HG02840 (cell line): ENCODE measurements at regions not wholly inside any gene's neighbourhood (a gene's known extent, or its start where the extent isn't known, plus 50 kb on each side); places are given as distances from the start of the nearest gene placed in this dataset.
"Not testable (repeated sequence)": the region's sequence is repeated elsewhere in the genome, so short reads cannot be mapped to it uniquely, and the experiment has no call there.

Experiments
- ATAC-seq: cut with Tn5 transposase; IDR thresholded peaks from one replicate; pipeline ENCODE4 v1.9.1; 2021; ENCODE audit warnings: mild to moderate bottlenecking, moderate library complexity, moderate number of reproducible peaks; ENCODE audit not compliant: unreplicated experiment, low FRiP score

DNA sequence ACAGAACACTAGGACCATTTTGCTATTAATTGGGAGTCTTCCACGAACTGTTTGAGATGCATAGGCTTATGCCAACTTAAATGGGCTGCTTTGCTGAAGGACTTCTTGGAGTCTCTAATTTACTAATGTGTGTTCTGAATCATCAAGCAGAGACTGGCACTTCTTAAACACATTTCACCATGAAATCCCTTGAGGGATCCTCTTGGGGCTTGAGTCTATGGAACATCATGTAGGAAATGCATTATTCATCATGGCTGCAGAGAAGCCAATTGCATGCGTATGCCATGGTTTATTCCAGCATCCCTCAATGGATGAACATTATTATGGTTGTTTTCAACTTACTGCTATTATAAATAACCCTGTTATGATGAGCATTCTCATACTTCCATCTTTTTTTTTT is 73.4 kb downstream of the FGD2 start:
- ATAC-seq: no peak

DNA sequence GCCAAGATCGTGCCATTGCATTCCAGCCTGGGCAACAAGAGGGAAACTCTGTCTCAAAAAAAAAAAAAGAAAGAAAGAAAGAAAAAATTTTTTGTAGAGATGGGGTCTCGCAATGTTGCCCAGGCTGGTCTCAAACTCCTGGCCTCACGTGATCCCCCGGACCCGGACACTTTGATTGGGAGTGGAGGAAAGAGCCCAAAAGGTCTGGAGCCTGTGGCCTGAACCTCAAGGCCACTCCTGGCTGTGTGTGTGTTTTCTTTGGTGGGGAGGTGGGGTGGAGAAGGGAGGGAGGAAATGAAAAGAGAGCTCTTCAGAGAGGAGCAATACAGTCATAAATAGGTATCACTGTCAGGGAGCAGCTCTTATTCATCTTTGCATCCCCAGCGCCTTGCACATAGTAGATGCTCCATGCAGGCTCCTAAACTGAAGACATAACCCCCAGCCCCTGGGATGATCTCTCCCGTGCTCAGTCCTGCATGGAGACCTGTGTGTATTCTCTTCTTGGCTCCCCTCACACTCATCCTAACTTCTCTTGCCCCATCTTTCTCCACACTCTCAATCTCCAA is 75.7 kb downstream of the FGD2 start:
- ATAC-seq: no peak

DNA sequence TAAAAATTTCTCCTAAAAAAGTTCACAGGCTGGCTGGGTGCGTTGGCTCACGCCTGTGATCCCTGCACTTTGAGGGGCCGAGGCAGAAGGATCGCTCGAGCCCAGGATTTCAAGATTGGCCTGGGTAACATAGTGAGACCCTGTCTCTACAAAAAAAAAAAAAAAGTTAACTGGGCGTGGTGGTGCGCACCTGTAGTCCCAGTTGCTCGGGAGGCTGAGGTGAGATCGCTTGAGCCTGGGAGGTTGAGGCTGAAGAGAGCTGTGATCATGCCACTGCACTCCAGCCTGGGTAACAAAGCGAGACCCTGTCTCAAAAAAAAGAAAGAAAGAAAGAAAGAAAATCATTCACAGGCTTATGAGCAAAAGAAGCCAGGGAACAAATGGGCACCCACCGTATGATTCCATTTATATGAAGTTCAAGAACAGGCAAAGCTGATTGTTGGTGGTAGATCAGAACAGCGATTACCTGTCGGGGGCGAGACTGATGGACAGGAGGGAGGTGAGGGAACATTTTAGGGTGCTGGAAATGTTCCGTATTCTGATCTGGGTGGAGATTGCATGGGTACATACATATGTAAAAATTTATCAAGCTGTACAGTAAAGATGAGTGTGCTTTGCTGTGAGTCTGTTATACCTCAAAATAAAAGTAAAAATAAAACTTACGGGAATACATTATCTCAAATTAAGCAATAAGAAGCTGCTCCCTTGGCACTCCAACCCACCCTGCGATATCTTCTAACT is 77.1 kb downstream of the FGD2 start:
- no peak for ATAC-seq

DNA sequence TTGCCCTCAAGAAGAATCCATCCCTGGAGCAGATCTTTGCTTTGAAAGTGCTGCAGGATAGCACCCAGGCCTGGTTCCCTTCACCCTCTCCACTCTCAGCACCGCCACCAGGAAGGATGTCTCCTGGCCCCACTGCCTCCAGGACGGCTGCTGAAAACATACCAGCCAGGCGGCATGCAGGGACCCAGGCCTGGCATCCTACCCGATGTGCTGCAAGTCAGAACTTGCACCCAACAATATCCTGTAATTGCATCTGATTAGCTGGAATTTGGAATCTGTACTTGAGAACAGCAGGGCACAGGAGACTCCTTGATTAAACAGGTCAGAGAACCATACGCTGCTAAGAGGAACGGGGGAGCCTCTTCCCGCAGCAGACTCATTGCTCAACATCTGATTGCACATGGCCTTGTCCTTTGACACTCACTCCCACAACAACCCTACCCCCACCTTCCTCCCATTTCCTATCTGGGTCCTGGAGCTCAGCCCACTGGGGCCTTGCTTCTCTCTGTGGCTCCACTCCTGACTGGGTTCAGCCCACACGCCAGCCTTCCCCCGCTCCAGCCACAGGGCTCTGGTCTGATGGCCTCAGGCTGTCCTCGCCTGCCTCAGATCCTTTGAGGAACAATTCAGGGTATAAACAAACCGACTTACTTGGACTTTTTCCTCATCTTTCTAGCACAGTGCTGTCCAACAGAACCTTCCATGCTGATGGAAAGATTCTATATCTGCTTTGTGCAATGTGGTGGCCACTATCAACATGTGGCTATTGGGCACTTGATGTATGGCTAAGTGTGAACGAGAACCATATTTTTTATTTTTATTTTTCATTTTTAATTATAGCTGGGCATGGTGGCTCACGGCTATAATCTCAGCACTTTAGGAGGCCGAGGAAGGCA is 78.0 kb downstream of the FGD2 start:
- ATAC-seq: no peak

DNA sequence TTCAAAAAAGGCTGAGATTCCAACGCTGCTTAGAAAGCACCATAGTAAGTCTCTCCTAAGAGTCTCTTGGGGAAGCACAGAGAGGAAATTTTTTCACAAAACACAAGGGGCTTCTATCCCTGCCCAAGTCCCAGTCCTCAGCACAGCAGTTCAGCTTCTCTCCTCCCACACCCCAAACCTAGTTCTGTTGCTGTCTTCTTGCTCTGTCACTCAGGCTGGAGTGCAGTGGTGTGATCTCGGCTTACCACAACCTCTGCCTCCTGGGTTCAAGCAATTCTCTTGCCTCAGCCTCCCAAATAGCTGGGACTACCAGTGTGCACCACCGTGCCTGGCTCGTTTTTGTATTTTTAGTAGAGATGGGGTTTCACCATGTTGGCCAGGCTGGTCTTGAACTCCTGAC is 79.2 kb downstream of the FGD2 start:
- ATAC-seq: not testable (repeated sequence)

DNA sequence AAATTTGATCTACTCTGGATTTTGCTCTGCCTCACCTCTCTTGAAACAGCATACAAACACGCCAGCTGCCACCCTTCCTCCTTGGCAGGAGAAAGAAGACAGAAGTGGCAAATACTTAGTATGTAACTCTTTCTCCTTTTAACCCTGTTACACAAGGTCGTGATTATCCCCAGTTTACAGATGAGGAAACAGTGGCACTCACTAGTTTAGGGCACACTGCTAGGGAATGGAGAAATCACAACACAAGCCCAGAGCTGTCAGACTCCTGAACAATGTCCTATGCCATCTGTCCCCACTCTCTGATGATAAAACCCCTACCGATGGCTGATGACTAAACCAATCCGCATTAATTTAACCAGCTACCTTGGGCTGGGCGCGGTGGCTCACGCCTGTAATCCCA is 79.7 kb downstream of the FGD2 start:
- ATAC-seq: no peak

DNA sequence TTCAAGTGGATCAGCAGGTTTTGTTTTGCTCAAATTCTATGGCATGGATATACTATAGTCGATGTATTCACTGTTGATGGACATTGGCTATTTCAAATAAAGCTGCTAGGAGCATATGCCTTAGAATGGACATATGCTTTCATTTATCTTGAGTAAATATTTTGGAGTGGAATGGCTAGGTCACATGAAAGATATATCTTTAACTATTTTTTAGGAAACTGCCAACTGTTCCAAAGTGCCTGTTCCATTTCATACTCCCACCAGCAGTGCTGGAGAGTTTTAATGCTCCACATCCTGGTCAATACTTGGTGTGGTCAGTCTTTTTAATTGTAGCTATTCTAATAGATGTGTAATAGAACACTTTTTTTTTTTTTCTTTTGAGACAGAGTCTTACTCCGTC is 81.1 kb upstream of the PIM1 start:
- ATAC-seq: no peak

DNA sequence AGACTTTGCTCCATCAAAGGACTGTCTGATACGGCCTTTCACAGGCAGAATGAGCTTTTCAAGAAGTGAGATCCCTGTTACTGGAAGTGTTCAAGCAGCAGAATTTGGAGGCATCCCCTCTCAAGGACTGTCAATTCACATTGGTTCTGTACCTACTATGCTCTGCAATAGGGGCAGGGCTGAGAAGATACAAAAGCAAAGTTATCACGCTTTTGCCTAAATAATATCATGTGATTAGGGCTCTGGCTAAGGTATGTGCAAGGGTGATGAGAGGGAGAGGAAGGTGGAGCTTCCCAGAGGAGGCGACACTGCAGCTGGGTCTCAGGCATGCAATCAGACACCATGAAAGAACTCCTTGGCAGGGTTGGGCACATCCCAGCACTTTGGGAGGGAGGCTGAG is 80.2 kb upstream of the PIM1 start:
- ATAC-seq: no peak

DNA sequence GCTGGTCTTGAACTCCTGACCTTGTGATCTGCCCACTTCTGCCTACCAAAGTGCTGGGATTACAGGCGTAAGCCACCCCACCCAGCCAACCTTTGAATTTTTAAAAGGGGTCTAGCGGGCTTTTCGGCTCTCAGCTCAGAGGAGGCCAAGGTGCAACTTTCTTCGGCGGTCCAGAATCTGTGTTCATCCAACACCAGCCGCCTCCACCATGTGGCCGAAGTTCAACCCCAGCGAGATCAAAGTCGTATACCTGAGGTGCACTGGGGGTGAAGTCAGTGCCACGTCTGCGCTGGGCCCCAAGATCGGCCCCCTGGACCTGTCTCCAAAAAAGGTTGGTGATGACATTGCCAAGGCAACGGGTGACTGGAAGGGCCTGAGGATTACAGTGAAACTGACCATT is 78.8 kb upstream of the PIM1 start:
- ATAC-seq: not testable (repeated sequence)

DNA sequence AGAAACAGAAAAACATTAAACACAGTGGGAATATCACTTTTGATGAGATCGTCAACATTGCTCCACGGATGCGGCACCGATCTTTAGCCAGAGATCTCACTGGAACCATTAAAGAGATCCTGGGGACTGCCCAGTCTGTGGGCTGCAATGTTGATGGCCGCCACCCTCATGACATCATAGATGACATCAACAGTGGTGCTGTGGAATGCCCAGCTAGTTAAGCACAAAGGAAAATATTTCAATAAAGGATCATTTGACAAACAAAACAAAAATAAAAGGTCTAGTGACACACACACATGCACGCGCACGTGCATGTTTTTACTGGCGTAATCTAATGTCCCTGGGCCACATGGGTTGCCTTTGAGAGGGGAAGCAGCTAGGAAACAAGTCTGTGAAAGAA is 78.4 kb upstream of the PIM1 start:
- not testable (repeated sequence) for ATAC-seq

DNA sequence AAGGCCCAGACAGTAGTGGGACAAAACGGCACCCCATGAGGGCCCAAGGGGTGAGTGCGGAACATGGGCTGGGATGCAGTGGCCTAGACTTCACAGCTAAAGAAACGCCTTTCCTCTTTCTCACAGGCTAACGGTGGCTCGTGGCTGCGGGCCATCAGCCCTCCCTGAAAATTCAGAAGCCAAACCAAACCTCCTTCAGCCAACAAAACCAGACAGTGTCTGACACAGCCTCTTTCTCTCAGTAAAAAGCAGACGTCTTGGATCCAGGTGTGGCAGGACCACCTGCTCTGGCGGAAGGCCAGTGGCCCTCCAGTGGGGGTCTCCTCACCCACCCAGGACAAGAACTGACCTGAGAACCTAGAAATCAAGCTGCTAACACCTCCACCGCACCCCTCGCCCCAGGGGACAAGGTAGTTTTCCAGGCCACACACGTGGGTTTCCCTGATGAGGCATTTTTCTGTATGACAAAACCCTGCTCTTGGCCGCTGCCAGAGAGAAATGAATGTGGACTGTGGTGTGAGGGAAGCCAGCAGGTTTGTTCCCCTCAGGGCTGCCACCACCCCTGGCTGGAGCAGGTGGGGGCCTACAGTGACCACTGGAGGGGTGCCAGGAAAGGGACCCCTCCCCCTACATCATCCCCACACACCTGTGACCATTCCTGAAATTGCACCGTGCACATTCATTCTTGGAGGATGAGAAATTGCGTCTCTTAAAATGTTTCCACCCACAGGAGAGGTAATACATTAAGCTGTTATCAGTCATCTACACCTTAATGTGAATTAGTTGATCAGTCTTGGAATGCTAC is 76.8 kb upstream of the PIM1 start:
- no peak for ATAC-seq

DNA sequence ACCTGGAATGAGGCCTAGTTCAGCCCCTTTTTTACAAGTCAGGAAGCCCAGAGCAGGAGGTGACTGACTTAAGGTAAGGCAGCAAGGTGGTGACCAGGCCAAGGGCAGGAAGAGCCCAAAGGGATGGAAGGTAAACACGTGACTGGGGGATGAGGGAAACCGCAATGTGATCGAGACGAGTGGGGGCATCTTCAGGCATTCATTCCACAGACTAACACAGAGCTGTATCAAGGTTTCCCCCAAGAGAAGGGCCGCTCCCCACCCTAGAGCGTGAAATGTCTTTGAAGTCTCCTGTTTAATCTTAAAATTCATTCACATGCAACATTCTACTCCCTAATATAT is 76.3 kb upstream of the PIM1 start:
- no peak for ATAC-seq

DNA sequence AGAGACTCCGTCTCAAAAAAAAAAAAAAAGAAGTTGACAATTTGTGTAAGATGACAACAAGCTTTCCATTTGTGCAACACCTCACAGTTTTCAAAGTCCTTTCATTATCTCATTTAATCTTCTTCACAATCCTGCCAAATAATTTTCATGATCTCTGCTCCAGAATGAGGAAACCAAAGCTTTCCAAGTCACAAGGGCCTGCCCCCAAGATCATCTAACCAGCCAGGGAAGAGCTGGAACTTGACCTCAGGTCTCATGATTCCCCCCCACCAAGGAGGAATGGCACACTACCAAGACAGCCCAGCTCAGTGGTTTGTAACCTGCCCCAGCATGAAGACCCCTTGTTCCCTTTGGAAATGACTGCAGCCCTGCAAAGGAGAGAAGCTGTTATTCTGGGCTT is 74.0 kb upstream of the PIM1 start:
- no peak for ATAC-seq

DNA sequence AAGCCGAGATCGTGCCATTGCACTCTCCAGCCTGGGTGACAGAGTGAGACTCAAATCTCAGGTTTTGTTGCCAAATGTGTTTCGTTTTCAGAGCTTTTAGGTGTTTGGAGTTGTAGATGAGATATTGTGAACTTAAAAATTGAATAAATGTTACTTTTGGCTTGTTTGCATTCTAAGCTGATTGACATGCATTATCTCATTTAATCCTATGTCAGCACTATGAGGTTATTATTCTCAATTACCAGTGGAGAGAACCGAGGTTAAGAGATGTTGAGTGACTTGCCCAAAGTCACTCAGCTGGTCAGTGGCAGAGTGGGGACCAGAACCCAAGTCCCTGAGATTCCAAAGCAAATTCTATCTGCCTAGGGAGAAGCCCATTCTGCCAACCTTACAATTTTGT is 72.6 kb upstream of the PIM1 start:
- no peak for ATAC-seq

DNA sequence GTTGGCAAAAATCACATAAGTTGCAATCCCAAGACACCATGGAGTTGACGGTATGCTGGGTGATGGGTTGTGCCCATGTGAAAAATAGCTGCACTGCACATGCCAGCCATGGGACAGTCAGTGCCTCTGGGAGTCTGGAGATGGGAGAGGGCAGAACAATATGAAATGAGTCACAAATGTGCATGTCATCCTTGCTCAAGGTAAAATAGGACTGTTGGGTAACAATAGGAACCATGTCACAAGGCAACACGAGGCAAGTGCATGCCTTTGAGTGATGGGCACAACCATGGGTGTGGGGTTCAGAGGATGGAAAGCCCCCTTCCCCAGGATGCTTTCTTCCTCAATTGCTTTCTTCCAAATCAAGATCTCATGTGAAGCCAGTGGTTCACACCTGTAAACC is 70.5 kb upstream of the PIM1 start:
- no peak for ATAC-seq

DNA sequence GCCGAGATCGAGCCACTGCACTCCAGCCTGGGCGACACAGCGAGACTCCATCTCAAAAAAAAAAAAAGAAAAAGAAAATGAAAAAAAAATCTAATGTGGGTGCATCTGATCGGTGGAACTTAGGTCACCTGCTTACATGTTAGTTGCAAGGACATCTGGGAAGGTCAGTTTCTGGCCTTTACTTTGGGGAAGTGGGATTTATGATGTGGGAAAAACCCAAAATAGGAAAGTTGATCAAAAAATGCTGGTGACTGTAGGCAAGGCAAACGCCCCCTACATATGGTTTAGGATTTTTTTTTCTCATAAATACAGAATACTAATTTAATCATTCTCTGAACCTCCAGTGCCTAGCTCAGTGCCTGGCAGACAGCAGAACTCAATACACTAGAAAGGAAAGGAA is 69.2 kb upstream of the PIM1 start:
- ATAC-seq: no peak

DNA sequence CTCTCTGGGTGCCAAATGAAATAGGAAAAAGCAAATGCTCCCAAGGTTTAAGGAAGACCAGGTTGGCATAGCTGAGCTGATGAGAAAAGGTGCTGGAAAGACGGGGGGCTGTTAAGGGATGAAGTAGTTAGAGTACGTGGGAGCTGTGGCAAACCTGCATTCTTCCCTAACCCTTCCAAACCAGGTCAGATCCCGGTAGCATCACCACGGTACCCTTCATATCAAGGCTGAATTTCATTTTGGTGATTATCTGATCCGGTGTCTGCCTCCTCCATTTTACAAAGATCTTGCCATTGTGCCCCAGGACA is 68.0 kb upstream of the PIM1 start:
- ATAC-seq: no peak

DNA sequence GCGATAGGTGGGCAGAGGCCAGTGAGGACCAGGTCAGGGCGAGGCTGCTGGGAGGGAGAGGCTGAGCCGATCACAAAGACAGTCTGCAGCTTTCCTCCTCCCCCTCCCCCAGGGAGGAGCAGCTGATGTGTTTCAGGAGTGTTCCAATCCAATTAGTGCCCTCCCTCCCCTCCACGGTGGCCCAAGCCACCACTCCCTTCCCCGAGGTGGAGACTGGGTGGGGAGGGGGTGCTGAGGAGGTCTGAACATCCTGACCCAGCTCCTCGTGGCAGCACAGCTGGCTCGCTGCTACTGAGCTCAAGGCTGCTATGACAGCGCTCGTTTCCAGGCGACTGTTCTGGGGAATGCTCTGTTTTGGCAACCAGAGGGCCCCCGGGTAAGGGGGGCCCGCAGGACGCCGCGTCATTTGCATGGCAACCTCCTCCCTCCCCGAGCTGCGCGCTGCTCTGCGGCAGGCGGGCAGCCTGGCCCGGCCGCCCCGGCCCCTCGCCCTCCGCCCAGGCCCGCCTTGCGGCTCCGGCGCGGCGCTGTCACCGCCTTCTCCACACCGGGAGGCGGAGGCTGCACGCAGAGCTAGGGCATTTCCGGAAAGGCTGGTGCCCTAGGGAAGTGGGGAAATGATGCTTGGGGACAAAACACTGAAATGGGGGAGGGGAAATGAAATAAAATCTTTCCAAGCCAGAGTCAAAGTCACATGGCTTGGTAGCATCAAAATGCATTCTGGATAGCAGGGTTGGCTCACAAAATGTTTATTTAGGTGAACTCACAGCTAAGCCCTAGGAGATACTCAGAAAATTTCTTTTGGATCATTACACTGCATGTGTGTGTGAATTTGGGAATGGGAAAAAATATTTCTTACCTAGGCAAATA is 67.4 kb upstream of the PIM1 start:
- ATAC-seq: peak; percentile 61

DNA sequence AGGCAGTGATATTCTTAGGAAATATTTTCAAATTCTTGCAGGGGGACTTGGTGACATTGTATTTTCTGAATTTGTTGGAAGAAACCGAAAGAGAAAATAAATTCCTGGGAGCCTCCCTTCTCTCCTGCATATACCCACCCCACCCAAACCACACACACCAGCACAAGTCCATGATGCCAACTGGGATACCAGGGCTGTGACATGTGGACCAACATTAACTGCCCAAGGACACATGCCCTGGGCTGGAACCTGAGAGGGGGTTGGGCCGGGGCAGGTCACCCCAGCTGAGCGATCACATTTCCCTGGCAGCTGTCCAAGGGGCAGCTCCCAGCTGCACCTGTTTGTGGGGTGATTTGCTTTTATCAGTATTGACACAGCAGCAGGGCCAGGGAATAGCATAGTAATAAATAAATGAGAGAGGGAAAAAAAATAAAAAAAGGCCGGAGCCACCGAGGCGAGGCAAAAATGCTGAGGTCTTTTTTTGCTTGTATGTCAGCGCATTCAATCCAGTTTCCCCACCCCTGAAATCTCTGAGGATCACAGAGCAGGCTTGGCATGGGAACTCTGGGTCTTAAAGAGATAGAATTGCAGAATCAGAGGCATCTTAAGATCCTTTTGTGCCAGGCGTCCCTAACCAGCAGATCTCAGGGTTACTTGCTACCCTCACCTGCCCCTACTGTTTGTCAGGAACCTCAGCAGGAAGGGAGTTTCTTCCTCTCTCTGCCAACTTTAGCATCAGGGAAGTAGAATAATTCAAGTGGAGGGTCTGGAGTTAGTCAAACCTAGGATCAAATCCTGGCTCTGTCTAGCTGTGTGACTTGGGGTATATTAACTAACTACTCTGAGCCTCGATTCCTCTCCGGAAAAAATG is 66.5 kb upstream of the PIM1 start:
- ATAC-seq: no peak
